SK-N-SH treated with all-trans-retinoic acid at 6 μM for 48 hours (cell line): ENCODE measurements at regions not wholly inside any gene's neighbourhood (a gene's known extent, or its start where the extent isn't known, plus 50 kb on each side); places are given as distances from the start of the nearest gene placed in this dataset.
"Not testable (repeated sequence)": the region's sequence is repeated elsewhere in the genome, so short reads cannot be mapped to it uniquely, and the experiment has no call there.

Experiments
- ATAC-seq: fragments of 200-7000 bp; cut with Tn5 transposase; 3 replicates; pipeline ENCODE4 v1.9.1; 2020; ENCODE audit warnings: mild to moderate bottlenecking, moderate library complexity
- ARNTL ChIP-seq: fragments of 450-650 bp; formaldehyde crosslinking; IDR thresholded peaks from 2 replicates; pipeline ENCODE4 v1.5.0; 2020; ENCODE audit warnings: low read depth, mild to moderate bottlenecking, moderate library complexity, borderline replicate concordance
- BACH2 ChIP-seq: fragments of 250-450 bp; sonication (Bioruptor Pico); IDR thresholded peaks from 2 replicates; pipeline ENCODE4 v1.9.0; 2021; ENCODE audit warnings: mild to moderate bottlenecking, borderline replicate concordance
- CREB5 ChIP-seq: fragments of 250-450 bp; sonication (Bioruptor Pico); IDR thresholded peaks from 2 replicates; pipeline ENCODE4 v1.5.1; 2020; ENCODE audit warnings: low read depth, mild to moderate bottlenecking, moderate library complexity
- CSDC2 ChIP-seq: fragments of 250-450 bp; sonication (Bioruptor Pico); IDR thresholded peaks from 2 replicates; pipeline ENCODE4 v1.5.0; 2020; ENCODE audit warnings: mild to moderate bottlenecking, moderate library complexity
- CSRNP3 ChIP-seq: fragments of 250-450 bp; sonication (Bioruptor Pico); IDR thresholded peaks from 2 replicates; pipeline ENCODE4 v1.5.1; 2021; ENCODE audit warnings: mild to moderate bottlenecking, moderate library complexity
- ESRRG ChIP-seq: fragments of 250-450 bp; sonication (Bioruptor Pico); IDR thresholded peaks from 2 replicates; pipeline ENCODE4 v1.6.1; 2021; ENCODE audit warnings: mild to moderate bottlenecking
- GLIS3 ChIP-seq: fragments of 250-450 bp; sonication (Bioruptor Pico); IDR thresholded peaks from 2 replicates; pipeline ENCODE4 v1.5.0; 2020; ENCODE audit warnings: mild to moderate bottlenecking, moderate library complexity
- ISL1 ChIP-seq: fragments of 250-450 bp; sonication (Bioruptor Pico); IDR thresholded peaks from 2 replicates; pipeline ENCODE4 v2.1.2; 2022; ENCODE audit warnings: mild to moderate bottlenecking, moderate library complexity
- PATZ1 ChIP-seq: fragments of 250-450 bp; sonication (Bioruptor Pico); IDR thresholded peaks from 2 replicates; pipeline ENCODE4 v1.8.0; 2020; ENCODE audit warnings: mild to moderate bottlenecking, moderate library complexity, borderline replicate concordance
- POU6F1 ChIP-seq: fragments of 250-450 bp; sonication (Bioruptor Pico); IDR thresholded peaks from 2 replicates; pipeline ENCODE4 v1.8.0; 2021; ENCODE audit warnings: low read depth, mild to moderate bottlenecking, moderate library complexity, borderline replicate concordance
- PPARA ChIP-seq: fragments of 250-450 bp; sonication (Bioruptor Pico); IDR thresholded peaks from 2 replicates; pipeline ENCODE4 v1.5.0; 2020; ENCODE audit warnings: mild to moderate bottlenecking, borderline replicate concordance
- RARB ChIP-seq: fragments of 250-450 bp; sonication (Bioruptor Pico); IDR thresholded peaks from 2 replicates; pipeline ENCODE4 v1.8.0; 2021; ENCODE audit warnings: mild to moderate bottlenecking, moderate library complexity
- SNAI2 ChIP-seq: fragments of 250-450 bp; sonication (Bioruptor Pico); IDR thresholded peaks from 2 replicates; pipeline ENCODE4 v1.5.0; 2020; ENCODE audit warnings: mild to moderate bottlenecking, moderate library complexity
- TOX ChIP-seq: fragments of 250-450 bp; sonication (Bioruptor Pico); IDR thresholded peaks from 2 replicates; pipeline ENCODE4 v1.8.0; 2021; ENCODE audit warnings: mild to moderate bottlenecking, moderate library complexity, borderline replicate concordance
- TSHZ2 ChIP-seq: fragments of 250-450 bp; sonication (Bioruptor Pico); IDR thresholded peaks from 2 replicates; pipeline ENCODE4 v1.5.0; 2020; ENCODE audit warnings: mild to moderate bottlenecking, moderate library complexity
- ZC3H10 ChIP-seq: fragments of 250-450 bp; sonication (Bioruptor Pico); IDR thresholded peaks from 2 replicates; pipeline ENCODE4 v1.5.1; 2021; ENCODE audit warnings: mild to moderate bottlenecking, moderate library complexity
- ZFP3 ChIP-seq: fragments of 250-450 bp; sonication (Bioruptor Pico); IDR thresholded peaks from 2 replicates; pipeline ENCODE4 v1.5.0; 2020; ENCODE audit warnings: mild to moderate bottlenecking, moderate library complexity
- ZFP30 ChIP-seq: fragments of 450-650 bp; formaldehyde crosslinking; IDR thresholded peaks from 2 replicates; pipeline ENCODE4 v1.5.0; 2022; ENCODE audit warnings: mild to moderate bottlenecking, moderate library complexity
- ZNF565 ChIP-seq: fragments of 450-650 bp; formaldehyde crosslinking; conservative IDR thresholded peaks from 2 replicates; pipeline ENCODE4 v1.5.0; 2020; ENCODE audit warnings: low read depth, mild to moderate bottlenecking, moderate library complexity
- ZNF8 ChIP-seq: fragments of 450-650 bp; formaldehyde crosslinking; IDR thresholded peaks from 2 replicates; pipeline ENCODE4 v1.5.0; 2020; ENCODE audit warnings: mild to moderate bottlenecking, moderate library complexity

- TF ChIP-seq CSDC2: no peak
- no peak for TF ChIP-seq ARNTL (CRISPR knock-in tag)
- TF ChIP-seq ISL1 (CRISPR knock-in tag): no peak
- no peak for TF ChIP-seq CREB5
- TF ChIP-seq ESRRG (CRISPR knock-in tag): no peak
- TF ChIP-seq GLIS3 (CRISPR knock-in tag): no peak
- TF ChIP-seq PPARA (CRISPR knock-in tag): no peak
- no peak for TF ChIP-seq ZFP3 (CRISPR knock-in tag)
- TF ChIP-seq TOX: no peak
- no peak for TF ChIP-seq SNAI2 (CRISPR knock-in tag)
- ATAC-seq: no peak
Observed at GRCh38 chr1:67551375-67551774, 121.2 kb upstream of the SERBP1 start.

- TF ChIP-seq SNAI2 (CRISPR knock-in tag) (no peak), ARNTL (CRISPR knock-in tag) (no peak), RARB (CRISPR knock-in tag) (no peak), POU6F1 (CRISPR knock-in tag) (no peak), TOX (no peak), GLIS3 (CRISPR knock-in tag) (no peak), PATZ1 (no peak), ZNF565 (CRISPR knock-in tag) (no peak), ZNF8 (CRISPR knock-in tag) (no peak), ZFP3 (CRISPR knock-in tag) (no peak), CSDC2 (no peak), BACH2 (CRISPR knock-in tag) (no peak), CREB5 (no peak), ZFP30 (no peak)
- no peak for ATAC-seq
Observed at GRCh38 chr1:67552336-67552759, 122.1 kb upstream of the SERBP1 start.

GRCh38 chr1:67554204-67554603 is 124.0 kb upstream of the SERBP1 start:
- not testable (repeated sequence) for ATAC-seq

GRCh38 chr1:67555461-67556296 is 125.5 kb upstream of the SERBP1 start:
- no peak for ATAC-seq
- TF ChIP-seq BACH2 (CRISPR knock-in tag): no peak
- TF ChIP-seq SNAI2 (CRISPR knock-in tag): no peak
- TF ChIP-seq ZFP3 (CRISPR knock-in tag): no peak
- no peak for TF ChIP-seq CSRNP3 (CRISPR knock-in tag)
- TF ChIP-seq ISL1 (CRISPR knock-in tag): no peak
- TF ChIP-seq ZC3H10 (CRISPR knock-in tag): no peak
- no peak for TF ChIP-seq ARNTL (CRISPR knock-in tag)
- no peak for TF ChIP-seq TSHZ2 (CRISPR knock-in tag)
- no peak for TF ChIP-seq CREB5
- TF ChIP-seq, all 23 proteins: peak for 0
